ENCODE measurements at regions not wholly inside any gene's neighbourhood (a gene's known extent, or its start where the extent isn't known, plus 50 kb on each side); places are given as distances from the start of the nearest gene placed in this dataset.

DNA sequence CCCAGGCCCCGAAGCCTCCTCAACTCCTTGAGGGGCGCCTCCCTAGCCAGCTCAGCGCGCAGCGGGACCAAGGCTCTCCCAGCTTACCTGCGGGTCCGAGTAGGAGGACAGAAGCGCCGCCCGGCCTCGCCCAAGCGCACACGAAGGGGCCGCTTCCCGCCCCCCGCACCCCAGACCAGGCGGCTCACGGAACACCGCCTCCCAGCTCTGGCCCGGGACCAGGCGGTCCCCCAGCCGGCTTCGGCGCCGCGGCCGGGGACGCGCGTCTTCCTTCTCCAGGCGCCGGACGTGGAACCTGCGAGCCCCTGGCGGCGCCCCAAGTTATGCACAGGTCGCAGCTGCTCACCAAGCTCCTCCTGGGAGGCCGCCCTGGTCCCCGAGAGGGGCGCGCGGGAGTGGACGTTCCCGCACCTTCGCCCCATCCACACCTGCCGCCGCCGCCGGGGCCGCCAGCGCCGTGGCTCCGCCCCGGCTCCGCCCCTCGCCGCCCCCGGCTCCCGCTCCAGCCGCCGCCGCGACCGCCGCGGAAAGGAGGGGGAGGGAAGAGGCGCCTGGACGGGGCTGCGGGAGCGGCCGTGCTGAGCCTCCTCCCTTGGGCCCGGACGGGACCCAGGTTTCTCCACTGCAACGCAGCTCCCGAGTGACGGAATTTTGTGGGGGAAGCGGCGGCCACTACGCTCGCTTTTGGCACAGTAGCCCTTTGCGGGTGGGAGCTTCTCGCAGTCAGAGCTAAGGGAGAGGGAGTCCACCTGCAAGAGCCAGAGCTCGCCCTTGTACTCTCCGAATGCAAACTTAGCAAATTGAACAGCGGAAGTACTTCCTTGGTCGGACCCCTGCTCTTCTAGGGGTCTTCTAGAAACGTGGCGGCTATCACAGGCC lies 77.5 kb upstream of the IFNE start:
- Histone ChIP-seq H3K36me3 (ENCODE audit: insufficient read depth, low read length) (no peaks in the 10 kb centered on the region), H3K4me2 (ENCODE audit: low read length) (no peak overlapping the region), H3K9me2 (ENCODE audit: insufficient read depth, low read length) (no peaks in the 10 kb centered on the region), H3K4me3 (ENCODE audit: low read depth, low read length, poor library complexity, severe bottlenecking) (no peak overlapping the region), H4K20me1 (ENCODE audit: insufficient read depth, low read length) (no peaks in the 10 kb centered on the region), H2AFZ (ENCODE audit: low read length) (no peak overlapping the region), H3K9me3 (ENCODE audit: low read length) (no peaks in the 10 kb centered on the region), H3K79me2 (ENCODE audit: insufficient read depth, low read depth, low read length) (no peaks in the 10 kb centered on the region), H3K27ac (ENCODE audit: low read depth, low read length, poor library complexity, severe bottlenecking) (no peak overlapping the region), H3K4me1 (ENCODE audit: insufficient read depth, low read length, poor library complexity, severe bottlenecking) (no peaks in the 10 kb centered on the region)
- intact Hi-C loops (cut with micrococcal nuclease; ENCODE audit: unreplicated experiment) = no loop called here
- ChIA-PET POLR2A (no interaction called here), CTCF (ENCODE audit: unreplicated experiment) (no interaction called here)
- no peak for TF ChIP-seq EZH2phosphoT487 (IDR thresholded peaks at IDR 0.05; ENCODE audit: borderline replicate concordance, low read depth, low read length)
- TF ChIP-seq, protein P1, sequence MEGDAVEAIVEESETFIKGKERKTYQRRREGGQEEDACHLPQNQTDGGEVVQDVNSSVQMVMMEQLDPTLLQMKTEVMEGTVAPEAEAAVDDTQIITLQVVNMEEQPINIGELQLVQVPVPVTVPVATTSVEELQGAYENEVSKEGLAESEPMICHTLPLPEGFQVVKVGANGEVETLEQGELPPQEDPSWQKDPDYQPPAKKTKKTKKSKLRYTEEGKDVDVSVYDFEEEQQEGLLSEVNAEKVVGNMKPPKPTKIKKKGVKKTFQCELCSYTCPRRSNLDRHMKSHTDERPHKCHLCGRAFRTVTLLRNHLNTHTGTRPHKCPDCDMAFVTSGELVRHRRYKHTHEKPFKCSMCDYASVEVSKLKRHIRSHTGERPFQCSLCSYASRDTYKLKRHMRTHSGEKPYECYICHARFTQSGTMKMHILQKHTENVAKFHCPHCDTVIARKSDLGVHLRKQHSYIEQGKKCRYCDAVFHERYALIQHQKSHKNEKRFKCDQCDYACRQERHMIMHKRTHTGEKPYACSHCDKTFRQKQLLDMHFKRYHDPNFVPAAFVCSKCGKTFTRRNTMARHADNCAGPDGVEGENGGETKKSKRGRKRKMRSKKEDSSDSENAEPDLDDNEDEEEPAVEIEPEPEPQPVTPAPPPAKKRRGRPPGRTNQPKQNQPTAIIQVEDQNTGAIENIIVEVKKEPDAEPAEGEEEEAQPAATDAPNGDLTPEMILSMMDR (conservative IDR thresholded peaks at IDR 0.05; ENCODE audit: low read length) = no peak
- BruUV-seq (replicated peaks) = no TSS peak
- DNase-seq (ENCODE audit: low spot score) = no peak

DNA sequence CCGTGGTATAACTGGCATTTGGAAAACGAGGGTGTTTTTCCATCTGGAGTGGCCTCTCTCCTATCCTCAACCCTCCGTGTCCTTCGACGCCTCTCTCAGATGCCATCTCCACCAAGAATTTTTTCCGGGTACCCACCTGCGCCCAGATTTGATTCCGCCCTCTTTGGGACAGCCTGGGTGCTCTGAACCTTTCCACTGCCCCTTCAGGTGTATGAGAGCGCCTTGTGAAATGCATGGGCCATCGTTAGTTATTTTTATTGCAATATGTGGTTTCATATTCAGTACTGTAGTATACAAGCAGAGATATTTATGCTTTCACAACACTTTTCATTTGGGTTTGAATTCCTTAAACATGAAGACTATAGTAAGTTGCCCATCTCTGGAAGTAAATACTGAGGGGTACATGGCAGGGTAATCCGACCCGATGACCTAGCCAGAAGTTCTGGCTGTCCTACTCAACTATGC lies 78.2 kb upstream of the IFNE start:
- Histone ChIP-seq H3K36me3 (ENCODE audit: insufficient read depth, low read length) (no peaks in the 10 kb centered on the region), H3K9me2 (ENCODE audit: insufficient read depth, low read length) (no peaks in the 10 kb centered on the region), H2AFZ (ENCODE audit: low read length) (no peak overlapping the region), H3K4me2 (ENCODE audit: low read length) (no peak overlapping the region), H3K27ac (ENCODE audit: low read depth, low read length, poor library complexity, severe bottlenecking) (no peak overlapping the region), H3K4me3 (ENCODE audit: low read depth, low read length, poor library complexity, severe bottlenecking) (no peak overlapping the region), H4K20me1 (ENCODE audit: insufficient read depth, low read length) (no peaks in the 10 kb centered on the region), H3K4me1 (ENCODE audit: insufficient read depth, low read length, poor library complexity, severe bottlenecking) (no peaks in the 10 kb centered on the region), H3K9me3 (ENCODE audit: low read length) (no peaks in the 10 kb centered on the region), H3K79me2 (ENCODE audit: insufficient read depth, low read depth, low read length) (no peaks in the 10 kb centered on the region)
- intact Hi-C loops (cut with micrococcal nuclease; ENCODE audit: unreplicated experiment) = no loop called here
- ChIA-PET CTCF (ENCODE audit: unreplicated experiment) (no interaction called here), POLR2A (no interaction called here)
- DNase-seq (ENCODE audit: low spot score) = no peak
- BruUV-seq (replicated peaks) = no TSS peak
- no peak for TF ChIP-seq EZH2phosphoT487 (IDR thresholded peaks at IDR 0.05; ENCODE audit: borderline replicate concordance, low read depth, low read length)
- TF ChIP-seq, protein P1 (conservative IDR thresholded peaks at IDR 0.05; ENCODE audit: low read length) = no peak

DNA sequence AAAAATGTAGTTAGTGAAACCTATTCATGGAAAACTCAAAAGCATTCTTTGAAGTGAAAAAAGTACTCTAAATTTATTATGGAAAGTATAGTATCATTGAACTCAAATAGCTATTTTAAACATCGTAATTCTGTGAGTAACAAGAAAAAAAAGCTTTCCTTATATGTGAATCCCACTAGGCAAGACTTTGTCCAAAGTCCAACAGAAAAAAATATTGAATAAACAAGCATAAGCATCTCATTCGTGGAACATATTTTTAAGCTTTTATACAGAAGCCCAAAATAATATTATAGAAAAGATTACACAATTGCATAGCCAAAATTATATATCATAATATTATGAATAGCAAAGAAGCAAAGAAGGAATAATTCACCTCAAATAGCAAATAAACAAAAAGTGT lies 79.4 kb upstream of the IFNE start:
- BruUV-seq (replicated peaks) = no TSS peak
- H3K4me2 ChIP-seq (ENCODE audit: low read length) = no peak overlapping the region
- no peaks in the 10 kb centered on the region for H3K79me2 ChIP-seq (ENCODE audit: insufficient read depth, low read depth, low read length)
- intact Hi-C loops (cut with micrococcal nuclease; ENCODE audit: unreplicated experiment) = no loop called here
- no peaks in the 10 kb centered on the region for H3K9me3 ChIP-seq (ENCODE audit: low read length)
- H2AFZ ChIP-seq (ENCODE audit: low read length) = no peak overlapping the region
- CTCF ChIA-PET (ENCODE audit: unreplicated experiment) = no interaction called here
- no peaks in the 10 kb centered on the region for H4K20me1 ChIP-seq (ENCODE audit: insufficient read depth, low read length)
- no peaks in the 10 kb centered on the region for H3K9me2 ChIP-seq (ENCODE audit: insufficient read depth, low read length)
- POLR2A ChIA-PET = interaction anchor here (1.0 kb wide), 1 partner anchor 21 kb away, joined by 3 read pairs; no protein-coding TSS in a partner anchor
- TF ChIP-seq, protein P1 (conservative IDR thresholded peaks at IDR 0.05; ENCODE audit: low read length) = no peak
- TF ChIP-seq EZH2phosphoT487 (IDR thresholded peaks at IDR 0.05; ENCODE audit: borderline replicate concordance, low read depth, low read length) = no peak
- no peak for DNase-seq (ENCODE audit: low spot score)
- H3K4me3 ChIP-seq (ENCODE audit: low read depth, low read length, poor library complexity, severe bottlenecking) = no peak overlapping the region
- no peaks in the 10 kb centered on the region for H3K36me3 ChIP-seq (ENCODE audit: insufficient read depth, low read length)
- no peak overlapping the region for H3K27ac ChIP-seq (ENCODE audit: low read depth, low read length, poor library complexity, severe bottlenecking)
- H3K4me1 ChIP-seq (ENCODE audit: insufficient read depth, low read length, poor library complexity, severe bottlenecking) = no peaks in the 10 kb centered on the region
